GM18517 (cell line): ENCODE measurements at regions not wholly inside any gene's neighbourhood (a gene's known extent, or its start where the extent isn't known, plus 50 kb on each side); places are given as distances from the start of the nearest gene placed in this dataset.

ENCODE experiments used
- ATAC-seq: cut with Tn5 transposase; IDR thresholded peaks from one replicate; pipeline ENCODE4 v1.9.1; 2021; ENCODE audit warnings: mild to moderate bottlenecking, moderate library complexity; ENCODE audit not compliant: unreplicated experiment

GRCh38 chr12:74899031-74899829 is 310.4 kb downstream of the KCNC2 start:
- ATAC-seq: no peak

GRCh38 chr12:74900232-74900631 is 309.4 kb downstream of the KCNC2 start:
- no peak for ATAC-seq

- ATAC-seq: no peak
Observed at GRCh38 chr12:74903522-74903921, 306.1 kb downstream of the KCNC2 start.

GRCh38 chr12:74906224-74906623 is 303.4 kb downstream of the KCNC2 start:
- ATAC-seq: no peak

- ATAC-seq: no peak
Observed at GRCh38 chr12:74910831-74911230, 298.8 kb downstream of the KCNC2 start.

DNA sequence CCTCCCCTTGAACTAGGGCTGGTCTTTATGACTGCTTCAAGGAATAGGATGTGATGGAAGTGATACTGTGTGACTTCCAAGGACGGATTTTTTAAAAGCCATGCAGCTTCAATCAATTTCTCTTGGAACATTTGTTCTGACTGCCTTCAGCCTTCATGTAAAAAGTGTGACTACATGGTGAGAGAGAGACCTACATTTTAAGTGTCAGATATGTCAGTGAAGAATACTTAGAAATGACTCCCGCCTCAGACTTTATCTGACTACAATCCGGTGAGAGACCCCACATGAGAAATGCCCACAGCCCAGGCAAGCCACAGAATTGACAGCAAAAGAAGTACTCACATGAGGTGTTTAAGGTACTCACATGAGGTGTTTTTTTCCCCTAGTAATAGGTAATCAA is 295.3 kb downstream of the KCNC2 start:
- ATAC-seq: no peak

- no peak for ATAC-seq
Observed at GRCh38 chr12:74915718-74916117, 293.9 kb downstream of the KCNC2 start.

DNA sequence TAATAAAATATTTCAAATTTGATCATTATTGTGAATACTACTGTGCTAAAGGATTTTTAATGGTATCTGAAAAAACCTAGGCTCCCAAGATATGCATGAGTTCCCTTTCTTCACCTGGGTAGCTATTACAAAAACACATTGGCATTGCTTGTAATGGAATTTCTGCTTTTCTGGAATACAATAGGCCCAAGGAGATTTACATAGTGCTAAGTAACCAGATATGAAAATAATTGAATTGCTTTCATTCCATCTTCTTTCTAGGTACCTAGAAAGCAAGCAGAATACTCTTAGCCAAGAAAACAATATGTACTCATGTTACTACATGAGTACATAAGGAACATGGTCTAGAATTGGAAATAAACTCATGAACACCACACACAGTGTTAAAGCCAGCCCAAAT is 291.9 kb downstream of the KCNC2 start:
- ATAC-seq: no peak

GRCh38 chr12:74918291-74918690 is 291.3 kb downstream of the KCNC2 start:
- no peak for ATAC-seq

GRCh38 chr12:74922117-74922516 is 287.5 kb downstream of the KCNC2 start:
- no peak for ATAC-seq

- ATAC-seq: no peak
Observed at GRCh38 chr12:74922642-74923041, 287.0 kb downstream of the KCNC2 start.

- ATAC-seq: no peak
Observed at GRCh38 chr12:74941670-74942069, 268.0 kb downstream of the KCNC2 start.

- ATAC-seq: no peak
Observed at GRCh38 chr12:74945771-74946198, 263.9 kb downstream of the KCNC2 start.

- ATAC-seq: no peak
Observed at GRCh38 chr12:74953697-74954096, 255.9 kb downstream of the KCNC2 start.

DNA sequence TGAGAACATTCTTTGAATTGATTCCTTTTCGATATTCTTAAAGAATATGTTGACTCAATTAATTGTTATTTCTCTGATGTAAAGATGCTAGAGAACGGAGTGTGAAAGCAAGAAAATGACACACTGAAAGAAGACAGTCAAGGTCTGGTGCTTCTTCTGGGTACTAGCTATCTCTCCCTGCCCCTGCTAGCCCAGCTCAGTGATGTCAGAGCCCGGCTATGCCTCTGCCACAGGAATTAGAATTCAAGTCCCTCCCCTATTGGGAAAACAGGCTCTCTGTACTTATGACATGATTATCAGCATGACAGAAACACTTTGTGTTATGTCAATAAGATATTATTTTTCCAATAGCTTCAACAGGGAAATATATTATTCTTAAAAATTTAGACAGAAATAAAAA is 252.4 kb downstream of the KCNC2 start:
- no peak for ATAC-seq

GRCh38 chr12:74957634-74958033 is 252.0 kb downstream of the KCNC2 start:
- no peak for ATAC-seq

- no peak for ATAC-seq
Observed at GRCh38 chr12:74959657-74960056, 250.0 kb downstream of the KCNC2 start.

GRCh38 chr12:74963304-74963703 is 246.3 kb downstream of the KCNC2 start:
- no peak for ATAC-seq

- no peak for ATAC-seq
Observed at GRCh38 chr12:74963867-74964331, 245.7 kb downstream of the KCNC2 start.

DNA sequence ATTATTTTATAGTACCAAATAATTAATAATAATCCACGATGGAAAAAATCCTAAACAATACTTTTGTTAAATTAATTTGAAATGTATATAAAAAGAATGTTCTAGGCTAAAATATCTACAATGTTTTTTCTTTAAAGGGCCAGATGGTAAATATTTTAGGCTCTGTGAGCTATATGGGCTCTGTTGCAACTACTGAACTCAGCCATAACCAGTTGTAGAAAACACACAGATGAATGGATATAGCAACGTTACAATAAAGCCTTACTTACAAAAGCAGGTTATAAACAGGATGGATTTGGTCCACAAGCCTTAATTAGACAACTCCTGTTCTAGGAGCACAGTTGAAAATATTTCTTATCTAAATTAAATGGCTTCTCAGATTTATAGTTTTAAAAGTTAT is 245.2 kb downstream of the KCNC2 start:
- ATAC-seq: no peak

DNA sequence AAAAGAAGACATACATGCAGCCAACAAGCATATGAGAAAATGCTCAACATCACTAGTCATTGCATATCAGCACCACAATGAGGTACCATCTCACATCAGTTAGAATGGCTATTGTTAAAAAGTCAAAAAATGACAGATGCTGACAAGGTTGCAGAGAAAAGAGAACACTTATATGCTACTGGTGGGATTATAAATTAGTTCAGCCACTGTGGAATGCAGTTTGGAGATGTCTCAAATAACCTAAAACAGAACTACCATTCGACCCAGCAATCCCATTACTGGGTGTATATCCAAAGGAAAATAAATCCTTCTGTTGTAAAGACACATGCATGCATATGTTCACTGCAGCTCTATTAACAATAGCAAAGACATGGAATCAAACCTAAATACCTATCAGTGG is 238.4 kb downstream of the KCNC2 start:
- no peak for ATAC-seq

DNA sequence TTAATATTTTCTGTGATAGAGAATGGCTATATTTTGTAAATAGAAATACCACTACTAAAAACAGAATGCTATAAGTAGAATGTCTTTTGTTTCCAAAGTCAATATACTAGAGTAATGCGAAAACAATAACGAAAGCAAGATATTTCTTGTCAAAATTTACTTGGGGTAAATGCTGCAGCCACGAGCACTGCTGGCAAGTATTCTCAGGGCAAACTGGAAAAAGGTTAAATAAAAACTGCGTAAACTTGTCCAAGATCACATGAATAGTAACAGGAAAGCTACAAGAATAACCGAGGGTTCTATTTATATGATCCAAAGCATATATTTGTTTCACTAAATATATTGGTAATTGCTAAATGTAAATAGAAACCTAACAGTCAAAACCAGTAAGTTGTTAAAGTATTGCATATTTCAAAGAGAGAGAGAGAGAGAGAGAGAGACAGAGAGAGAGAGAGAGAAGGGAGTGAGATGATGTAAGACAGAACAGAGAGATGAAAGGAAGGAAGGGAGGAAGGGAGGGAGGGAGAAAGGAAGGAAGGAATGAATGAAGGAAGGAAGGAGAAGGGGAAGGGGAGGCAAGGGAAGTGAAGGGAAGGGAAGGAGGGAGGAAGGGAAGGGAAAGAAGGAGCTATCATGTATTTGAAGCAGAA is 231.7 kb downstream of the KCNC2 start:
- no peak for ATAC-seq
